GM19351 (cell line): ENCODE measurements at regions not wholly inside any gene's neighbourhood (a gene's known extent, or its start where the extent isn't known, plus 50 kb on each side); places are given as distances from the start of the nearest gene placed in this dataset.

ENCODE experiments used
- ATAC-seq: cut with Tn5 transposase; IDR thresholded peaks from one replicate; pipeline ENCODE4 v1.9.1; 2021; ENCODE audit warnings: mild to moderate bottlenecking, moderate library complexity; ENCODE audit not compliant: unreplicated experiment

DNA sequence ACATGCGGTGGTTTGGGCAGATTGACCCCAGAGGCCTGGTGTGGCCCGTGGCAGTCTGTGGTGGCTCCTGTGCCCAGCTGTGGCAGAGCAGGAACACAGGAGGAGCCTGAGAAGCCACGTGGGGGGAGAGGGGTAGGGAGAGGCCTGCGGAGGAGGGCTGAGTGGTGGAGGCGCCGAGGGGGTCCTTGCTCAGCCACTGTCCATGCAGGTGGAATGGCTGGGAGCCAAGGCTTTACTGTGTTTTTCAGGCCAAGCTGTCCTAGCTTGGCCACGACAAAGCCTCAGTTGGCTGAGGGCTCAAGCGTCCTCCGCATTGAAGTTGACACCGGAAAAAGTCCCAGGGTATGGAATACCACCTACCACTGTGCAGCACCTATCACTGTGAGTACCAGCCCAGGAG is 107.0 kb downstream of the VEGFA start:
- no peak for ATAC-seq

DNA sequence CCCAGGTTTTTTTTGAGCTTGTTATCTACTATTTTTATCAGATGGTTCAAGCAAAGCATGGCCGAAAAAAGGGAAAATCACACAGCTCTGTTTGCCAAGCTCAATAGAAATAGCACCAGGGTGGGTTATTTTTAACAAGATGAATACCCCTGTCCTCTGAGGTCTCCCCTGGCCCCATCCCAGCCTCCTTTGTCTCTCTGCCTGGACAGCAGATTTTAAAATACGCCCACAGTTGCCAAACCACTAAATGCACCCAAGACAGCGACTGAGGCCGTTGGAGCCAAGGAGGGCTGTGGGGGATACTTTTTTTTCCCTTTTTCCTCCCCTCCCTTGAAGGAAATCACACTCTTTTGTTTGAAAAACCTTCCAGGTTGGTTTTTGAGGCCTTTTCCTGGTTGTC is 106.6 kb downstream of the VEGFA start:
- no peak for ATAC-seq

DNA sequence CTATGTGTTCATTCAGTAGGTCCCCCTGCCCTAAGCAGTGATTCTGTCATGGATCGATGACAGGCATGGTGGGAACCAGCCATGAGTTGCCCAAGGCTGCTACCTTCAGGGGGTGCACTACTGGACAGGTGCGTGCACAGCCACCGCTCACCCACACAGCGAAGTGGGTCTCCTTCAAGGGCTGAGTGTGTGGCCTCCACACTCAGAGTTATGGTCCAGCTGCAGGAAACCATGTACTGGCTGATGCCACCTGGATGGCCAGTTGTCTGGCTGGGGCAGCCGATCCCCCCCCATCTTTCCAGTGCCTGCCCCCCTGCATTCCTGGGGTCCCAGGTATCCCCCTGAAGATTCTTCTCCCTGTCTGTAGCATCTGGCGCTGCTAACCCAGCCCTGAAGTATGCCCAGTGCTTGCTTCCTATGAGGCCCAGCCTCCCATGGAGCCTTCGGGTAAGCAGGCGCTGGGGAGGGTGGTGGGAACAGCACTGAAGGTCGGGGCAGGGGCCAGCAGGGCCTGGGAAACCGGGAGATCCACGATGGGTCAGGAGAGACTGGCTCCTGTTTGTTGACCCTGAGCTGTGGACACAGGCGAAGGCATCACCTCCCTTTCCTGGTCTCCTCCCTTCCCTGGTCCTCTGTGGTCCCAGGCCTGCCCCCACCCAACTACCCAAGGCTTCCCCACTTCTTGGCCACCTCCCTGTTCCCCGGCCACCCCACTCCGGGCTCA is 106.0 kb downstream of the VEGFA start:
- no peak for ATAC-seq

DNA sequence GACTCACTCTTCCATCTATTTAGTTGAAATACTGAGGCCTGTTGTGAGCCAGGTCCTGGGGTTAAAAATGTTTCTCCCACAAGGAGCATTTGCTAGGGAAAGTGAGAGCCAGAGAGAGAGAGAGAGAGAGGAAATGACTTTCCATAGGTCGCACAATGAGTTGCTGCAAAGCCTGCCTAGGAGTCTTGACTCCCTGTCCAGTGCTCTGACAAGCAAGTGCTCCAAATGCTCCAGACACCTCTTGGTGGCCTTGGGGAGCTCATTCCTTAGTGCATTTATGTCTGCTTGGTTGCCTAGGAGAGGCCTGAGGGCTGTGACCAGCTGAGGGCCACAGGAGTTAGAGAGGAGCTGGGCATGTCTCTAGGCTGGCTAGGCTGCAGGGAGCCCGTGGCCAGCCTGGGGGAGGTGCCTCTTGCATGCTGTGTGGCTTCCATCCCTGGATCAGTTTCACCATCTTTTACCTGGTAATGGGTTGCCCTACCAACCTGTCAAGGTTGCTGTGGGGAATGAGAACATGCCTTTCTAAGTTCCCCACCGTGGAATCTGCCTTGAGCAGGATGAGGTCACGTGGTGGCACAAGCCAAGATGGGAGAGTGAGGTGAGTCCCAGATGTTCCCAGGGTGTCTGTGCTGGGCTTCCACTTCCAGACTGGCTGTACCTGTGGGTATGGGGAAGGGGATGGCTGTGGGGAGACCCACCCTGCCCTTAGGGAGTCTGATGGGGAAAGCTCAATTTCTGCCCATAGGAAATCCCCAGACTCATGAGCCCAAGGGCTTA is 105.0 kb downstream of the VEGFA start:
- no peak for ATAC-seq

DNA sequence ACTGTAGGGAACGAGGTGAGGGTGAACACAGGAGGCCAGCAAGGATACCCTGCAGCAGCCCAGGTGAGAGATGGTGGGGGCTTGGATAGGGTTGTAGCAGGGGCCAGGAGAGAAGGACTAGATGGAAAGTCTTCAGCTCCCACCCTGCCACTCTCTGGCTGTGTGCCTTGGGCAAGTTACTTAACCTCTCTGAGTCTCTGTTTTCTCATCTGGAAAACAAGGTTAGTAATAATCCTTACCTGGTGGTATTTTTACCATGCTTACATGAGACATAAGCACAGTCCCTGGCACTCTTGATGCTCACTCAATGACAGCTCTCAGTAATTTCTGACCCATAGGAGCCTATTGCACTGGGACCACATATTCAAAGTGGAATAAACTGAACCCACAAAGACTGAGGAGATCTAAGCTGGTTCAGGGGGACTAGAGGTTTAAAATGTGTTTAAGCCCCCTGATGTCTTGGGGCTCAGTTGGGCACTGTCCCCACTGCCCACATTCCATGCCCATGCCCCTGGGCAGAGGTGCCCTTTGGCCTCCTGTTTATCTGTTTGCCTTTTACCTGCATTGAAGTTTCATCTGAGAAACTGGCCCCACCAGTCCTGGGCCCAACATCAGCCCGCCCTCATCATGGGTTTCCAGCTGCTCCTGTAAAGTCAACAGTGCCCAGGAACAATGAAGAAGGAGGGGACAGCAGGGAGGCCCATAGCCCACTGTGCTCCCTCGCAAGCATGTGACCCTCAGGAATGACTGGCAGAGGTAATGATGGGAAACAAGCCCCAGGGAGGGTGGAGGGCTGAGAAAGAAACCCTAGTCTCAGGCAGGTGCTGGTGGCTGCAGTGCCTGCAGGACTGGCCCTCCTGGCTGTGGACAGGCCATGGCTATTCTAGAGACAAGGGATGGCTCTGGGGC is 104.0 kb downstream of the VEGFA start:
- ATAC-seq = no peak

DNA sequence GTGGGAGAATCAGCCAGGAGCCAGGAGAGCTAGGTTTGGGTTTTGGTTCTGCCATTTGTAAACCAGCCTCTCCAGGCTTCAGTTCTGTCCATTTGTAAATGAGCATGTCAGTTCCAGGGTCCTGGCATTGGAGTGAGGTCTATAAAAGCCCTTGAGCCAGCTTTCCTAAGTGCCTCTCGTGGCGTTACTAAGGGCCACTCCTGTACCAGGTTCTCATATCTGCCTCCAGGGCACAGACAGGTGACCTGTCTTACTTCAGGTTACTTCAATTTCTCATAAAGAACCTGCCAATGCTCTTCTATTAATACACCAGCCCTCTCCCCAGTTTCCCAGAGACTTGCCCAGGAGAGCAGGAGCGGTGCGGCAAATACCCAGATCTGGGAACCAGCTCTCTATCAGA is 101.9 kb downstream of the VEGFA start:
- no peak for ATAC-seq

DNA sequence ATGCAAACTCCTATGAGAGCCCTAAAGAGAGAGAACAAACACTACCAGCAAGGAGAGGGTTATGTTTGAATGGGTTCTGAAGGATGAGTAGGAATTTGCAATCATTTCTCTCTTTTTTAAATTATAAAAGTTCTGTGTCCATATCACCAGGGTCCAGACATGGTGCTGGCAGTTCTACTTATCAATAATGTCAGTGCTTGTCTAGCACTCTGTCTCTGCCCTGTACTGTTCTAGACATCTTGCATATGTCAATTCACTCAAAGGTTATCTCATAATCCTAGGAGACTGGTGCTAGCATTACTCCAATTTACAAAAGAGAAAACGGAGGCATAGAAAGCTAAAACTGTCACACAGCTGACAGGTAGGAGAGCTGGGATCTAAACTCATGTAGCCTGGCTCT is 101.3 kb downstream of the VEGFA start:
- no peak for ATAC-seq

DNA sequence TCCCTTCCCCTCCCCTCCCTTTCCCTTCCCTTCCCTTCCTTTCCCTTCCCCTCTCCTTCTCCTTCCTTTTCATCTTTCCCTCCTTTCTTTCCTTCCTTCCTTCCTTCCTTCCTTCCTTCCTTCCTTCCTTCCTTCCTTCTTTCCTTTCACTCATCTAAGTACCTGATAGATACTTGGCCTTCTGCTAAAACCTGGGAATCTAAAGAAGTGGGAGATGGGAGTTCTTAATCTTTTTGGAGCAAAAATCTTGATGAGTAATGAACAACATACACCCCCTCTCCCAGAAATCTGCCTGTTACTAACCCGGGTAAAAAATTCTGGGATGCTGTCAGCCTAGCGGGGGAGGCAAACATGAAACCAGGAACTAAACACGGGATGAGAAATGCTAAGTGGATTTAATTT is 100.7 kb downstream of the VEGFA start:
- no peak for ATAC-seq

DNA sequence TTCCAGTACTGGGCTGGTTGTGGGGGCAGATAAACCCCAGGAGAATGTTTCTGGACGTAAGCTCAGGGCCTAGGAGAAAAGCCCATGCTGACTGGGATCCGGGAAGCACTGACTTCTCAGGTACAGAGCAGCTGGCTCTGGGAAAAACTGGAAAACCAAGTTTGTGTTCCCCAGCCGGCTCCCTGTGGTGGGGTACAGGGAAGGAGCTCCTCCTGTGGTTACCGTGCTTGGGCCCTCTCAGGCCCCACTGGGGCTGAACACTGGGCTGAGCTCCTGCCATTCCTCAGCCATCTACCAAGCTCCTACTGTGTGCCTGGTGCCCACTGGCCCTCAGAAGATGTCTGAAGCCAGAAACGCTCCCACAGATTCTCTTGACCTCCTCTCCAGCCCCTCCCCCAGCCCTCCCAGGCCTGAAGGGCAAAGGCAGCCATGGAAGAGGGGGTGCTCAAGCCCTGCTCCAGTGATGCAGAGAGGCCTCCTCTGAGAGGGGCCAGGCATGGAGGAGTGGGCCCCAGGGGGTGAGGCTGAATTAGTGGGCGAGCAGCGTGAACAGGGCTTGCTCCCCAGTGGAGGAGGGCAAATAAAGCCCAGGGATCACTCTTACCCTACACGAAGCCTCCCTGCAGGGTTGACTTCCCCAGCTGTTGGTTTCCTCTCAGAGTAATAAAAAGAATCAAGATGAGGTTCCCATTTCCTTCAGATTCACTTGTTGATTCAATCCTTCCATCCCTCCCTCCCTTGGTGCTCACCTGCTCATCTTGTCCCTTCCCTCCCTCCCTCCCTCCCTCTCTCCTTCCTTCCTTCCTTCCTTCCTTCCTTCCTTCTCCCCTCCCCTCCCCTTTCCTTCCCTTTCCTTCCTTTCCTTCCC is 100.0 kb downstream of the VEGFA start:
- ATAC-seq = no peak

DNA sequence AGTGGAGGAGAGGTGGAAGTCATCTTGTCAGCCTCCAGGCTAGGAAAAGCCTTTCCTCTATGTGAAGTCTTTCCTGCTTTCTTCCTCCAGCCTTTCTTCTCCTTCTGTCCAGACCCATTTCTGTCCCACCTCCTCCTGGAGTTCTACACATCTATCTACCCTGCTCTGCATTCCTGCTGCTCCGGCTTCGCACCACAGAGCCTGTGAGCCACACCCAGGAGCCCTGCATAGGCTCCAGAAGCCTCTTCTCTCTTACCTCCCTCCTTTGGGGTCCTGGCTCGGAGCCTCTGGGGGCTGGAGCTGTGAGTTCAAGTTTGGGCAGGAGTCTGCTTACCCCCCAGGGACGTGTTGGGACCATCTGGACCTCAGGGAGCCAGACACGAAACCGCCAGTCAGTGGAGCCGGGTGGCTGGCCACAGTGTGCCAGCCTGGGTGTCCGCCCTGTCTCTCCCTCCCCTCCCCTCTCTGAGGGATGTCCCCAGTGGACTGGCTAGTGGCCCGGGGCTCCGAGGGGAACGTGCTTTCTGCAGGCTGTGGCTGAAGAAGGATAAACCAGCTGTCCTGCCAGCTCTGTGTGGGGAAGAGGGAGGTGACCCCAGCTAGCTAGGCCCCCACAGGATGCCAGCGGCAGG is 99.2 kb downstream of the VEGFA start:
- no peak for ATAC-seq

DNA sequence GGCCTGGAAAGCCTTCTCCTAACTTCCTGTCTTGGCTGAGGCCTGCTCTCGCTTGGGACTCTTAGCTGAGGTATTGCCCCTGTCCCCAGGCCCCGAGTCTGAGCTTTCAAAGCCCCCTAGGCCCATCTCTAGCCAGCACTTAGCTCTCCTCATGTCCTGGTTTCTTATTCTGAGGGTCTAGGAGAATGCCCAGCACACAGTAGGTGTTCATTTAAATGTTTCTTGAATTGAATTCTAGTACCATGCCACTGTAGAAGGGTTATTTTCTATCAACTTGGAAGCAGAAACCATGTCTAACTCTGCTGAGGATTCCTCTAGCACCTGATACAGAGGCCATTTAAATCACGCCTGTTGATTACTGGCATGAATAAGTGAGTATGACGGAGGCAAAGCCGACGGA is 98.5 kb downstream of the VEGFA start:
- no peak for ATAC-seq

DNA sequence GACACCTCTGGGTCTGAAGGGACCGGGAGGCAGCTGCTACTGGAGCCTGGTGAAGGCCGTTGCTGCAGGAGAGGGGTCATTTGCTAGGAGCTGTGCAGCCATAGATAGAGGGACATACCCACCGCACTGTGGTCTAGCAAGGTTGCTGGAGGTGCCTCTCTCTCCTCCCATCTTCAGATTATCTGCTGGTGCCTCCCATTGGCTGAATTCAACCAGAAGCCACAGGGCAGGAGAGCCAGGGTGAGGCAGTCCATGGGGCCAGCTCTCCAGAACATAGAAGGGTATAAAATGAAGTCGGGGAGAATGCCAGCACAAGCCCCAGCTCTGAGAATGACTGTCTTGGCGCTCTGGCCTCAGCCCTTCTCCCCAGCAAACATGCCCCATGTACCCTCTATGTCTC is 98.0 kb downstream of the VEGFA start:
- no peak for ATAC-seq

DNA sequence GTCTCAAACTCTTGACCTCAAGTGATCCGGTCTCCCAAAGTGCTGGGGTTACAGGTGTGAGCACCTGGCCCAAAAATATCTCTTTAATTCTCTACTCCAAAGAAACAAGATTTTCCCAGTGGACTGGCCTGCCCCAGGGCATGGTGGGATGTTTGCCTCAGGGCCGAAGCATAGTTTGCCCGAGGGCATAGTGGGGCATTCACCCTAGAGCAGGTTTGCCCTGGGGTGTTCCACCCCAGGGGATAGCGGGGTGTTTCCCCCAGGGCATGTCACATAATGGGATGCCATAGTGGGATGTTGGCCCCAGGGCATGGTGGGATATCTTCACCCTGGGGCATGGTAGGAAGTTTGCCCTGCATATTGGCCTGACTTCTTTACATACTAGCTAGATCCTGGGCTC is 97.2 kb downstream of the VEGFA start:
- no peak for ATAC-seq

DNA sequence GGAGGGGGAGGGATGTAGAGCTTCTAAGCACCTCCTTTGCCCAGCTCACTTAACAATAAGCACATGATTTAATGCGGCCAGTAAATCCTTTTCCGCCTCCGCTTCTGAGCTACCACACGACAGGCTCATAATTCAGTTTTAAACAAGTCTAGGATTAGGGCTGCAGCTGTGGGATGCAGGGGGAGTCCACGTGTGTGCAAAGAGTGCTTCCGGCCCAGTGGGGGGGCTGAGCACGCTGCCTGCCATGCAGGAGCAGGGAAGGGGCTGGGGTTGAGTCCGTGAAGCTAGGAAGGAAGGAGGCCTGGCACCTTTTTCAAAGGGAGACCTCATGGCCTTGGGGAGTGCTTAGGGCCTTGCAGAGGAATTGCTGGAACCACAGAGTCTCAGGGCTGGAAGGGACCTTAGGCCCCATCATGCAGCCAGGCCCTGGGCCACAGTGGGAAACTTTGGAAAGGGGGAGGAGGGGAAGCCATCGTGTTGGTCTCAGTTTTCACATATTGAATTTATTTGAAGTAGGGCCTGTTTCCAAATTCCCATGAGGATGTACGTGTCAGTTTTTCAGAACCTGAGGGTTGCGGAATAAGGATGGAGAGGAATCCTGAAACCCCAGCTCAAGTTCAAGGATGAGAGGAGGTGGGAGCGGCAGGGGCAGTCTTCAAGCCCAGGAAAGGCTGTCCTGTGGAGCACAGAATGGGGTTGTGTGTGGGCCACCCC is 96.1 kb downstream of the VEGFA start:
- ATAC-seq = no peak

DNA sequence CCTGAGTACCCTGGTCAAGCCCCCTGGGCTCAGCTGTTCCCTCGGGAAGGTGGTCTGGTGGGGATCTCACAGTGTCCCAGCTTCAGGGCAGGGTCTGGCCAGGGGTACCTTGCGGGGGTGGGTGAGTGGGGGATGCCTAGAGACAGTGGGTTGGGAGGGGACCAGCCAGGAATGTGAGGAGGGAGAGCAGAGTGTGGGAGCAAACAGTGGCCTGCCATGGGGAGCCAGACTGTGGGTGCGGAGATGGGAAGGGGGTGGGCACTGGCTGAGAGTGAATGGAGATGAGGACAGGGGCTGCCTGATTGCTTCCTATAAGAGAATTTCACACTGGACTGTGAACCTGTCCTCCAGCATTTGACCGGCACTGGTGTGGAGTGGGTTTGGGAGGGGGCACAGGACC is 95.1 kb downstream of the VEGFA start:
- ATAC-seq = no peak

DNA sequence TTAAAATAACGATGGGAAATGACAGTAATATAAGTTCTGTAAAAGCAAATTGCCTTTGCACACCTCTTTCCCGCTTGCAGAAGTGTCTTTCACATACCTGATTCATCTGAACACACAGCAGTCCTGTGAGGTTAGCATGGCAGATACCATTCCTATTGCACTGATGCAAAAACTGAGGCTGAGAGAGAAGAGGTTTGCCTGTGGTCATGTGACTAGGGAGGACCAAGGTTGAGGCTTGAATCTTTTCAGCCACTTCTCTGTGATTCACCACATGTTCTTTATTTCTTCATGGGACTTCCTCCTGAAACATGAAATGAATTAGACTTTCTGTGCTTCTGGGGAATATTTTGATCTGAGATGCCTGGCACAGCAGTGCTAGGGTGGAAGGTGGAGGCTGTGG is 92.9 kb downstream of the VEGFA start:
- ATAC-seq = no peak

DNA sequence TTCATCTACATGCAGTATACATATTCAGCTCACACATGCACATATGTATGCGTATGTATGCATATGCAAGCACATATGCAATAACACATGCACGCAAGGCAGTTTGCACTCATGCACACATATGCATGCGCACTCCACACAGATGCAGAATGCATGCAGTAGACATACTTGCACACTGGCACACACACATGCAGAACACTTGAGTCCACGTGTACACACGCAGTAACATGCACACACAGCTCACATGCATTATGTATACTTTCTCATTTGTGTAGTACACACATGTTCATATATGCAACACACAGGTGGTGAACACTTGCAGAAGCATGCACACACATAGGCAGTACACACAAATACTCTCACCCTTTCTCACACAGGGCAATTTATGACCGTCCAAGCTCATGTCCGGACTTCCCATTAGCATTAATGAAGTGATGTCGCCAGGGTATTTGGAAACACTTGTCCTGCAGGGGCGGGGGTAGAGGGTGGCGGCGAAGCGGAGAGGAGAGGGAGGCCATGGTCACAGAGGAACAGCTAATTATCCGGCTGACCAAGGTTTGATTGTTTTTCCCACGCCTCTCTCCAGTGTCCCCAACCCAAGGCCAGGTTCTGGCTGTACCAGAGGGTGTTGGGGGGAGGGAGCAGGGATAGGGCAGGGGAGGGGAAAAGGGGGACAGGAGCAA is 91.3 kb downstream of the VEGFA start:
- ATAC-seq = no peak

DNA sequence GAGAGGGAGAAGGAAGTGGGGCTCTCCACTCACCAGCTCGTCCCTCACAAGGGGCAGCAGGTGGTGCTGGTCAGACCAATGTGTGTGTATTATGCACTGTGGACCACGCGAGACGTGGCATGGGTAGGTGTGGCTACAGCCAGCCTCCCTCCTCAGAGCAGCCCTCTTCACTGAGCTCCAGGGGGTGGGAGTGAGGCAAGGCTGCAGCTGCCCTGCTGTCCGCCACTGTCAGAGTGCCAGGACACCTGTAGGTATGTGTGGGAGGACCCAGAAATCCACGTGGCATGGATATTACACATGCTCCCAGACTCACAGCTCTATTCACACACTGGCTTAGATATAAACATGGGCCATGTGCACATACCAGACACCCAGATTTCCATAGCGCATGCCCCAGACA is 90.3 kb downstream of the VEGFA start:
- ATAC-seq = no peak

DNA sequence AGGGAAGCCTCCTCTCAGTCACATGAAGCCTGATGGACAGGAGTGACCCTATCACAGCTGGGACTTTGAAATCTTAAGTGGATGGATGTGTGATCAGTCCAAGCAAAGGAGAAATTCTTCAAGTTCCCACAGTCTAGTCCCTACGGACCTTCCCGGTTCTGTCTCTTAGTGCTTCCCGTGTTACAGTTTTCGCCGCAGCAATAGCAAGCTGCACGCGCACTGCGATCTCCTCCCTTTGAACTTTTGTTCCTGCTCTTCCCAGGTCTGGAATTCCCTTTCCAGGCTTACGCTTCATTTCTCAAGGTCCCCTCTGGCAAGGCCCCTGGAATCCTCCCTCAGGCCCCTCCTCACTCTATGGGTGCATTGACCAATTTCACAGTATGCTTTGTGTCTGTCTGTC is 89.2 kb downstream of the VEGFA start:
- ATAC-seq = no peak
